Cardiac fibroblast (primary cell): ENCODE measurements at regions not wholly inside any gene's neighbourhood (a gene's known extent, or its start where the extent isn't known, plus 50 kb on each side); places are given as distances from the start of the nearest gene placed in this dataset.
"Not testable (repeated sequence)": the region's sequence is repeated elsewhere in the genome, so short reads cannot be mapped to it uniquely, and the experiment has no call there.

Experiments
- DNase-seq, 2 donors: peaks; one replicate each; pipeline versions ENCODE4 v3.0.0 to v3.0.0-alpha.2; 2010; ENCODE audit warnings: low read depth in 2 of 2
- H3K4me3 ChIP-seq, 2 donors: replicated peaks in 1 of 2; 1 replicate in 1 of 2; 2 replicates in 1 of 2; pipeline ENCODE4 v1.5.1; 2011; ENCODE audit warnings: low read depth in 2 of 2, low read length in 2 of 2, mild to moderate bottlenecking in 2 of 2, moderate library complexity in 1 of 2
- TF ChIP-seq, protein P1 (sequence below): IDR thresholded peaks from one replicate; pipeline ENCODE4 v1.5.1; 2011; ENCODE audit warnings: low read depth, mild to moderate bottlenecking, low read length, inconsistent platforms

DNA sequence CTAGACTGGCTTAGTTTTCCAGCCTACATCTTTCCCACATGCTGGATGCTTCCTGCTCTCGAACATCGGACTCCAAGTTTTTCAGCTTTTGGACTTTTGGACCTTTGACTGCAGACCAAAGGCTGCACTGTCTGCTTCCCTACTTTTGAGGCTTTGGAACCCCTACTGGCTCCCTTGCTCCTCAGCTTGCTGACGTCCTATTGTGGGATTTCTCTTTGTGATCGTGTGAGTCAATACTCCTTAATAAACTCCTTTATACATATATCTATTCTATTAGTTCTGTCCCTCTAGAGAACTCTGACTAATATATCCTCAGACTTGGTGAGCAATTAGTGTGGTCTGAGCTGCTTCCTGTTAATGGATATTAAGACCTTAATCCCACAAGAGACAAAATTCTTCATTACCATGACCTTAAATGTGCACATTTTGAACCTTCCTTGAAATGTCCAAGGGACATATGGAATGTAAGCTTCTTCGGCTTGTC is 752.9 kb downstream of the CDH18 start:
- TF ChIP-seq, protein P1, sequence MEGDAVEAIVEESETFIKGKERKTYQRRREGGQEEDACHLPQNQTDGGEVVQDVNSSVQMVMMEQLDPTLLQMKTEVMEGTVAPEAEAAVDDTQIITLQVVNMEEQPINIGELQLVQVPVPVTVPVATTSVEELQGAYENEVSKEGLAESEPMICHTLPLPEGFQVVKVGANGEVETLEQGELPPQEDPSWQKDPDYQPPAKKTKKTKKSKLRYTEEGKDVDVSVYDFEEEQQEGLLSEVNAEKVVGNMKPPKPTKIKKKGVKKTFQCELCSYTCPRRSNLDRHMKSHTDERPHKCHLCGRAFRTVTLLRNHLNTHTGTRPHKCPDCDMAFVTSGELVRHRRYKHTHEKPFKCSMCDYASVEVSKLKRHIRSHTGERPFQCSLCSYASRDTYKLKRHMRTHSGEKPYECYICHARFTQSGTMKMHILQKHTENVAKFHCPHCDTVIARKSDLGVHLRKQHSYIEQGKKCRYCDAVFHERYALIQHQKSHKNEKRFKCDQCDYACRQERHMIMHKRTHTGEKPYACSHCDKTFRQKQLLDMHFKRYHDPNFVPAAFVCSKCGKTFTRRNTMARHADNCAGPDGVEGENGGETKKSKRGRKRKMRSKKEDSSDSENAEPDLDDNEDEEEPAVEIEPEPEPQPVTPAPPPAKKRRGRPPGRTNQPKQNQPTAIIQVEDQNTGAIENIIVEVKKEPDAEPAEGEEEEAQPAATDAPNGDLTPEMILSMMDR, result no peak
- no peak overlapping the region for H3K4me3 ChIP-seq
- peak in 1 of 2 donors; percentile 3 for DNase-seq

DNA sequence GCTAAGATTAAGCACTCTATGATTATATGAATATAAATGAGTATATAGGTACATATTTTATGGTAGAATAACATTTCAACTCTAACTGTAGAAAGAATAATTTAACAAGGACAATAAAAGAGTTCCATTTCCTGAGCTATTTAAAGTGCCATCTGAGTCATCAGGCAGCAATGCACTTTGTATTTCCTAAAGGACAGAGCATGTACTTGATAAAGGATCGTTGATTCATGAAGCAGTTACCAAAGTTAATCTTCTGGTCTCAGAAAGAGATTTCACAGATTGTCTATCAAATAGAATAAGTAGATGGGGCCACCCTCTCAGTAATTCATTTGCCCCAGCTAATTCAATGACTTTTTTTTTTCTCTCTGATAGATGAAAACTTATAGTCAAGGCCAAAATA is 747.8 kb downstream of the CDH18 start:
- no peak overlapping the region for H3K4me3 ChIP-seq
- DNase-seq, result peak; percentile 3 to 21

DNA sequence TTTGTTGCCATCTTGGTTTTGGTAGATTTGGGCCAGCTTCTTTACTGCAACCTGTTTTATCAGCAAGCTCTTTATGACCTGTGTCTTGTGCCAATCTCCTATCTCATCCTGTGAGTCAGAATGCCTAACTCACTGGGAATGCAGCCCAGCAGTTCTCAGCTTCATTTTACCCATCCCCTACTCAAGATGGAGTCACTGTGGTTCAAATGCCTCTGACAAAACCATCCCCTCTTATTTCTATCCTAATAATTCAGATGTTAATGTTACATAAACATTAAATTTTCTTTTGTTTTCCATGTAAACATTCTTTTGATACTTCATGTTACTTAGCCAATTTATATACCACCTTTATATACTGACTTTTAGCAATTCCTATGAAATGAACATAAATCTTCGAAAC is 746.3 kb downstream of the CDH18 start:
- no peak overlapping the region for H3K4me3 ChIP-seq
- TF ChIP-seq, protein P1, result no peak
- no peak for DNase-seq

More for the DNA sequence above, 747.8 kb downstream of the CDH18 start:
- TF ChIP-seq, protein P1, result no peak

DNA sequence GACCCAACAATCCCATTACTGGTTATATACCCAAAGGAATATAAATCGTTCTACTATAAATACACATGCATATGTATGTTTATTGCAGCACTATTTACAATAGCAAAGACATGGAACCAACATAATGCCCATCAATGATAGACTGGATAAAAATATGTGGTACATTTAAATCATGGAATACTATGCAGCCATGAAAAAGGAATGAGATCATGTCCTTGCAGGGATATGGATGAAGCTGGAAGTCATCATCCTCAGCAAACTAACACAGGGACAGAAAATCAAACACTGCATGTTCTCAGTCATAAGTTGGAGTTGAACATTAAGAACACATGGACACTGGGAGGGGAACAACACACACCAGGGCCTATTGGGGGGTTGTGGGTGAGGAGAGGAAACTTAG is 741.8 kb downstream of the CDH18 start:
- not testable (repeated sequence) for DNase-seq, H3K4me3 ChIP-seq

DNA sequence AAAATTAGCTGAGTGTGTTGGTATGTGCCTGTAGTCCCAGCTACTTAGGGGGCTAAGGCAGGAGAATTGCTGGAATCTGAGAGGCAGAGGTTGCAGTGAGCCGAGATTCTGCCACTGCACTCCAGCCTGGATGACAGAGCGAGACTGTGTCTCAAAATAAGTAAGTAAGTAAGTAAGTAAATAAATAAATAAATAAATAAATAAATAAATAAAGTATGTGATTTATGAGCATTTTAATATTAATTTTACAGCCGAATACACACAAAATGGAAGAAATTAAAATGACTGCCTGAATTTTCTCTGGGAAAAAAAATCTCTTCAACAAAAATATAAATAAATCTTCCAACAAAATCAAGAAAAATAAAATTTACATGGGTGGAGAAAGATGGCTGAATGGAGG is 740.7 kb downstream of the CDH18 start:
- TF ChIP-seq, protein P1, result no peak
- no peak for DNase-seq
- H3K4me3 ChIP-seq, result no peak overlapping the region

DNA sequence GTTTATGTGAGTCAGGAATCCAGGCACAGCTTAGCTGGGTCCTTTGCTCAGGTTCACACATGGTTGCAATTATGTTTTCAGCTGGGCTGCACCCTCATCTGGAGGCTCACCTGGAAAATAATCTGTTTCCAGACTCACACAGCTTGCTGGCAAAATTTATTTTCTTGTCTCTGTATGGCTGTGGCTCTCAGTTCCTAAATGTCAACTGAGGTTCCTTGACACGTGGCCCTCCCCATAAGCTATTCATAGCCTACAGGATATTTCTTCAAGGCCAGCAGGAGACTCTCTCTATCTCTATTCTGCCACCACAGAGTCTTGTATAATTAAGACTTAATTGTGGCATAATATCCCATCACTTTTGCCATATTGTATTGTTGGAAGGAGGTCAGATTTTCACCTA is 732.0 kb downstream of the CDH18 start:
- H3K4me3 ChIP-seq, result no peak overlapping the region
- DNase-seq, result no peak
- TF ChIP-seq, protein P1, result no peak

DNA sequence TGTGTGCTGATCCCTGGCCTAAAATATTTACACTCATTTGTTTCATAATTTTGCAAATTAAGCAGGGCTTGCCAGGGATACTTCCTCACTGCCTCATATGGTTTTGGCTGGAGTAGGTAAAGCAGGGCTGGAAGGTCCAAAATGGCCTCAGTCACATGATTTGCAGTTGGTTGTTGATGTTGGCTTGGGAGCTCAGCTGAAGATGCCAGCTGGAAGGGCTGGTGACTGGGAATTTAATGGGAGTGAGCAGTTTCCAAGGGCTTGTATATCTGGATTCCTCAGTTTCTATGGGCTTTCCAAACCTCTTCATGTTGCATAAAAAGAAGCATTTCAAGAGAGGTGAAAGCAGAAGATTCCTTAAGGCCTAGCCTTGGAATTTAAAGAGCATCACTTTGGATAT is 729.3 kb downstream of the CDH18 start:
- TF ChIP-seq, protein P1, result no peak
- DNase-seq, result no peak
- no peak overlapping the region for H3K4me3 ChIP-seq
